ENCODE measurements at regions not wholly inside any gene's neighbourhood (a gene's known extent, or its start where the extent isn't known, plus 50 kb on each side); places are given as distances from the start of the nearest gene placed in this dataset.

DNA sequence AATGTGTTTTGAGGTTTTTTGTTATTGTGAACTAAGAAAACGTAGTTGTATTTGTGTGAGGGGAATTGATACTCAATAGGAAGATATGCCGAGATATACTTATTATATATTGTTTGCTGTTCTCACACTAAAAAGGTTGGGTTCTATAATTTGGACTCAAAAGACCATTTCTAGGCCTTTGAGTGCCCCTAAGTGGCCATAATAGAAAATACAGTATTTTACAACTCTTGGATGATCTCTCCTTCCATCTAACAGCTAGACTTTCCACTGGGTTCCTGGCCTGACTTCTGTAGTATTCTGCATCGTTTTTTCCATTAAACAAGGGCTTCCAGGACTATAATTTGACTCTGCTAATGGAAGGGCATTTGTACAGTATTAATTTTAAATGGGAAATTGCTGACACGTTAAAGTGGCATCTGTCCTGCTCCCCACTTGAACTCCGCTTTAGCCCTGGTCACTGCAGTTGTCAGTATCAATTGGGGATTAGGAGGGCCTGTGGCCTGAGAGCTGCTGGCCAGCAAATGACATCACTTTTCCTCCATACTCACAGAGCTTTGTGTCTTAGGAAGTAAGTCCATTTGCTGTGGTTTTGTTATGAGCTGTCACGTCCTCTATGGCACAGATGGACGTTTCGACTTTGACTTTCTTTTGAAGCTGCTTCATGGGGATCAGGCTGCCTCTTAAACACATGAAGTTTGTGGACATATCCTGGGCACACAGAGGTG, 176.9 kb downstream of the SLIT2 start:
- no peaks in the 10 kb centered on the region for H3K79me2 ChIP-seq (ENCODE audit: insufficient read depth, low read length)
- no peak overlapping the region for H3K27ac ChIP-seq (ENCODE audit: low read length)
- no peak overlapping the region for H3K4me3 ChIP-seq (ENCODE audit: low read depth in 1 of 2, low read length in 2 of 2)
- no peaks in the 10 kb centered on the region for H3K27me3 ChIP-seq (ENCODE audit: insufficient read depth, low read length, poor library complexity)
- no peaks in the 10 kb centered on the region for H4K20me1 ChIP-seq (ENCODE audit: insufficient read depth, low read length)
- TF ChIP-seq EZH2 (IDR thresholded peaks at IDR 0.05; ENCODE audit: borderline replicate concordance, low read depth, low read length, severe bottlenecking), result no peak
- TF ChIP-seq CTCF (IDR thresholded peaks at IDR 0.05; ENCODE audit: borderline replicate concordance, extremely low read depth, low read length, poor library complexity, severe bottlenecking), result peak; percentile 22
- no peak overlapping the region for H3K4me2 ChIP-seq (ENCODE audit: insufficient read depth, low read length)
- no peaks in the 10 kb centered on the region for H3K9me3 ChIP-seq (ENCODE audit: insufficient read depth, low read length, severe bottlenecking)
- H3K9ac ChIP-seq (ENCODE audit: low read depth, low read length), result no peak overlapping the region
- H2AFZ ChIP-seq (ENCODE audit: low read depth, low read length), result no peak overlapping the region
- DNase-seq, result no peak
- no peaks in the 10 kb centered on the region for H3K36me3 ChIP-seq (ENCODE audit: insufficient read depth, low read length)
- H3K4me1 ChIP-seq (ENCODE audit: insufficient read depth, low read length), result no peaks in the 10 kb centered on the region
- ATAC-seq (ENCODE audit: insufficient read depth, low read depth), result 0 out of 3 replicates have a peak, but pooled peaks have one; percentile 42

- Histone ChIP-seq H3K9me3 (ENCODE audit: insufficient read depth, low read length, severe bottlenecking) (no peaks in the 10 kb centered on the region), H3K9ac (ENCODE audit: low read depth, low read length) (no peak overlapping the region), H3K79me2 (ENCODE audit: insufficient read depth, low read length) (no peaks in the 10 kb centered on the region), H3K36me3 (ENCODE audit: insufficient read depth, low read length) (no peaks in the 10 kb centered on the region), H3K4me1 (ENCODE audit: insufficient read depth, low read length) (no peaks in the 10 kb centered on the region), H3K27me3 (ENCODE audit: insufficient read depth, low read length, poor library complexity) (no peaks in the 10 kb centered on the region), H3K4me3 (ENCODE audit: low read depth in 1 of 2, low read length in 2 of 2) (no peak overlapping the region), H4K20me1 (ENCODE audit: insufficient read depth, low read length) (no peaks in the 10 kb centered on the region), H3K27ac (ENCODE audit: low read length) (no peak overlapping the region), H3K4me2 (ENCODE audit: insufficient read depth, low read length) (no peak overlapping the region), H2AFZ (ENCODE audit: low read depth, low read length) (no peak overlapping the region)
- no peak for TF ChIP-seq CTCF (IDR thresholded peaks at IDR 0.05; ENCODE audit: borderline replicate concordance, extremely low read depth, low read length, poor library complexity, severe bottlenecking)
- no peak for TF ChIP-seq EZH2 (IDR thresholded peaks at IDR 0.05; ENCODE audit: borderline replicate concordance, low read depth, low read length, severe bottlenecking)
- DNase-seq, result no peak
- no peak for ATAC-seq (ENCODE audit: insufficient read depth, low read depth)
Observed at GRCh38 chr4:20430259-20430941, 178.7 kb downstream of the SLIT2 start.

DNA sequence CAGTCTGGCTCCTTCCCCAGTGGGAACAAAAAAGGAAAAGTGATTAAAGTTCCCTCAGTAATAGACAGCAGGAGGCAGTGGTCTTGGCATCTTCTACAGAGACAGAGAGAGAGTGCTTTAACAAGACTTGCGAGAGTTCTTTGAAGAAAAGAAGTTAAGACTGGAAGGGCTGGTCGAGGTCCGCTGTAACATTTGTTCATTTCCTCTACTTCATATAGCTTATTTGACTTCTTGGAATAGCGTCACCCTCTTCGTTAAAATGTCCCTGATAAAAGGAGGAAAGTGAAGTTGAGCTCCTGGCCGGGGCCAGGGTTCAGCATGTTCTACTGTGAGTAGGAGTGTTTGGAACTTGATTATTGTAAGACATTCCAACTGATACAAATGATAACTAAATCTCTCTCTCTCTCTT, 179.8 kb downstream of the SLIT2 start:
- no peaks in the 10 kb centered on the region for H3K27me3 ChIP-seq (ENCODE audit: insufficient read depth, low read length, poor library complexity)
- H3K9ac ChIP-seq (ENCODE audit: low read depth, low read length), result no peak overlapping the region
- H2AFZ ChIP-seq (ENCODE audit: low read depth, low read length), result no peak overlapping the region
- H3K4me3 ChIP-seq (ENCODE audit: low read depth in 1 of 2, low read length in 2 of 2), result no peak overlapping the region
- H4K20me1 ChIP-seq (ENCODE audit: insufficient read depth, low read length), result no peaks in the 10 kb centered on the region
- no peak for TF ChIP-seq EZH2 (IDR thresholded peaks at IDR 0.05; ENCODE audit: borderline replicate concordance, low read depth, low read length, severe bottlenecking)
- H3K9me3 ChIP-seq (ENCODE audit: insufficient read depth, low read length, severe bottlenecking), result no peaks in the 10 kb centered on the region
- no peak overlapping the region for H3K27ac ChIP-seq (ENCODE audit: low read length)
- DNase-seq, result no peak
- ATAC-seq (ENCODE audit: insufficient read depth, low read depth), result no peak
- no peaks in the 10 kb centered on the region for H3K4me1 ChIP-seq (ENCODE audit: insufficient read depth, low read length)
- H3K79me2 ChIP-seq (ENCODE audit: insufficient read depth, low read length), result no peaks in the 10 kb centered on the region
- H3K36me3 ChIP-seq (ENCODE audit: insufficient read depth, low read length), result no peaks in the 10 kb centered on the region
- H3K4me2 ChIP-seq (ENCODE audit: insufficient read depth, low read length), result no peak overlapping the region

DNA sequence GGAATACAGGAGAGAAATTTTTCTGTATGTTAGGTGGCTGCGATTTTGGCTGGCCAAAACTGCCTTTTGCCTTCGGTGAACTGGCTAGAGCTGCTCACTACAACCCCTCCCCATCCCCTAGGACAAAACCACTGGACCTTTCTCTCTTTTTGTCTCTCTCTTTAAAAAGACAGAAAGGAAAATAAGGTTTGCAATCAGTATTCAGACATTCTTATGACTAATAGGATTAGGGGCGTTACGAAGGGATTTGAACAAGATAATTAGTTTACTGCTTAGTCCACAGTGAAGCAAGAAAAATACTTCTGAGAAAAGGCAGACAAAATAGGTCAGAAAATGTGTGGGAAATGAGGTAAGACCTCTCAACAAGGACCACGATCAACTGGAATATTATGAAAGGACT, 180.4 kb downstream of the SLIT2 start:
- Histone ChIP-seq H3K27me3 (ENCODE audit: insufficient read depth, low read length, poor library complexity) (no peaks in the 10 kb centered on the region), H3K4me1 (ENCODE audit: insufficient read depth, low read length) (no peaks in the 10 kb centered on the region), H2AFZ (ENCODE audit: low read depth, low read length) (no peak overlapping the region), H3K4me3 (ENCODE audit: low read depth in 1 of 2, low read length in 2 of 2) (no peak overlapping the region), H3K79me2 (ENCODE audit: insufficient read depth, low read length) (no peaks in the 10 kb centered on the region), H3K9me3 (ENCODE audit: insufficient read depth, low read length, severe bottlenecking) (no peaks in the 10 kb centered on the region), H3K36me3 (ENCODE audit: insufficient read depth, low read length) (no peaks in the 10 kb centered on the region), H3K9ac (ENCODE audit: low read depth, low read length) (no peak overlapping the region), H4K20me1 (ENCODE audit: insufficient read depth, low read length) (no peaks in the 10 kb centered on the region), H3K4me2 (ENCODE audit: insufficient read depth, low read length) (no peak overlapping the region), H3K27ac (ENCODE audit: low read length) (no peak overlapping the region)
- TF ChIP-seq EZH2 (IDR thresholded peaks at IDR 0.05; ENCODE audit: borderline replicate concordance, low read depth, low read length, severe bottlenecking) (no peak), CTCF (IDR thresholded peaks at IDR 0.05; ENCODE audit: borderline replicate concordance, extremely low read depth, low read length, poor library complexity, severe bottlenecking) (no peak)
- no peak for ATAC-seq (ENCODE audit: insufficient read depth, low read depth)
- DNase-seq, result no peak

All from DND-41 (cell line).